Endodermal cell (in vitro differentiated cells): ENCODE measurements at regions not wholly inside any gene's neighbourhood (a gene's known extent, or its start where the extent isn't known, plus 50 kb on each side); places are given as distances from the start of the nearest gene placed in this dataset.

Source experiments
- DNase-seq: peaks from one replicate; pipeline ENCODE4 v3.0.0-alpha.2; 2017
- H3K27ac ChIP-seq: 2 replicates; pipeline ENCODE4 v1.5.1; 2013; ENCODE audit warnings: mild to moderate bottlenecking, low read depth, low read length, moderate library complexity
- H3K27me3 ChIP-seq: 2 replicates; pipeline ENCODE4 v1.6.1; 2013; ENCODE audit warnings: mild to moderate bottlenecking, low read length, moderate library complexity; ENCODE audit not compliant: insufficient read depth, control insufficient read depth, poor library complexity, severe bottlenecking
- H3K36me3 ChIP-seq: 2 replicates; pipeline ENCODE4 v1.7.0; 2013; ENCODE audit warnings: mild to moderate bottlenecking, low read length, moderate library complexity; ENCODE audit not compliant: control insufficient read depth, insufficient read depth
- H3K4me1 ChIP-seq: one replicate; pipeline ENCODE4 v1.7.0; 2013; ENCODE audit warnings: low read length; ENCODE audit not compliant: control insufficient read depth, insufficient read depth
- H3K4me3 ChIP-seq: 2 replicates; pipeline ENCODE4 v1.5.1; 2013; ENCODE audit warnings: mild to moderate bottlenecking, low read length, moderate library complexity
- H3K9ac ChIP-seq: 2 replicates; pipeline ENCODE4 v1.6.1; 2013; ENCODE audit warnings: mild to moderate bottlenecking, low read length, moderate library complexity; ENCODE audit not compliant: poor library complexity, severe bottlenecking; ENCODE audit errors: extremely low read depth
- H3K9me3 ChIP-seq: 2 replicates; pipeline ENCODE4 v1.6.1; 2013; ENCODE audit warnings: mild to moderate bottlenecking, low read length, moderate library complexity; ENCODE audit not compliant: control insufficient read depth
- H3K27ac Mint-ChIP-seq: 2 replicates; pipeline ENCODE4 v1.8.0; 2020; ENCODE audit warnings: mixed read lengths
- H3K27me3 Mint-ChIP-seq: 2 replicates; pipeline ENCODE4 v1.8.0; 2021; ENCODE audit warnings: mild to moderate bottlenecking, mixed read lengths; ENCODE audit not compliant: insufficient read depth
- H3K36me3 Mint-ChIP-seq: 2 replicates; pipeline ENCODE4 v1.8.0; 2020; ENCODE audit warnings: low read depth, mixed read lengths
- H3K4me1 Mint-ChIP-seq: 2 replicates; pipeline ENCODE4 v1.8.0; 2020; ENCODE audit warnings: mixed read lengths
- H3K4me3 Mint-ChIP-seq: 2 replicates; pipeline ENCODE4 v1.8.0; 2020; ENCODE audit warnings: mild to moderate bottlenecking, moderate library complexity, mixed read lengths
- H3K9me3 Mint-ChIP-seq: 2 replicates; pipeline ENCODE4 v1.8.0; 2020; ENCODE audit warnings: mild to moderate bottlenecking, mixed read lengths
- WGBS, 2 experiments: methylation state at CpG; one replicate each; pipeline versions ENCODE4 v1.1.5 to v1.1.7; 2013; ENCODE audit warnings: missing lambda C conversion rate in 2 of 2, mixed read lengths in 1 of 2; ENCODE audit not compliant: insufficient coverage in 1 of 2, insufficient read length in 1 of 2; 5-methylcytosine and 5-hydroxymethylcytosine counted together
- TF ChIP-seq, protein P1 (sequence below): fragments of 200-600 bp; sonication (generic); conservative IDR thresholded peaks from 2 replicates; pipeline ENCODE4 v1.5.0; 2021; ENCODE audit warnings: antibody characterized with exemption, mild to moderate bottlenecking

DNA sequence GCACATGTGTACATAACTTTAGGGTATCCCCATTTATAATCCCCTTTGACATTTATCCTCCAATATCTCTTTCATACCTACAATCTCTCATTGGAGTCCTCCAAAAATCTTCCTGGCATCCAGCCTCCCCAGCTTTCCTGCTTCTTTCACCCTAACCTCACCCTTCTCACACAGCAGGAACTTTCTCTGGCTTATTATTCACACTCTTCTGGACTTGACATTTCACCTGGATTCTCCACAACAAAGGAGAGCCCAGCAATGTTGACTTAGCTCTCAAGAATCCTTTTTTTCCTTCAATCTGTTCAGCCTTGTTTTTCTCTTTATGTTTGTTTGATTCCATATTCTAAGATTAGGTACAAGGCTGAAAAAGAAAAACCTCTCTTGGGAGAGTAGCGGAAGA is 783.6 kb upstream of the ACVR2A start:
- Mint-ChIP-seq H3K4me1 (peaks cover 6% of the 10 kb centered on the region), H3K27ac (no peak overlapping the region), H3K9me3 (peaks cover 10% of the 10 kb centered on the region), H3K36me3 (no peaks in the 10 kb centered on the region), H3K27me3 (no peaks in the 10 kb centered on the region), H3K4me3 (no peak overlapping the region)
- no peaks in the 10 kb centered on the region for H3K9me3 ChIP-seq
- no peaks in the 10 kb centered on the region for H3K4me1 ChIP-seq
- DNase-seq, result no peak
- H3K9ac ChIP-seq, result no peak overlapping the region
- no peak overlapping the region for H3K4me3 ChIP-seq
- H3K27ac ChIP-seq, result no peak overlapping the region
- no peaks in the 10 kb centered on the region for H3K36me3 ChIP-seq
- no peaks in the 10 kb centered on the region for H3K27me3 ChIP-seq
- TF ChIP-seq, protein P1, sequence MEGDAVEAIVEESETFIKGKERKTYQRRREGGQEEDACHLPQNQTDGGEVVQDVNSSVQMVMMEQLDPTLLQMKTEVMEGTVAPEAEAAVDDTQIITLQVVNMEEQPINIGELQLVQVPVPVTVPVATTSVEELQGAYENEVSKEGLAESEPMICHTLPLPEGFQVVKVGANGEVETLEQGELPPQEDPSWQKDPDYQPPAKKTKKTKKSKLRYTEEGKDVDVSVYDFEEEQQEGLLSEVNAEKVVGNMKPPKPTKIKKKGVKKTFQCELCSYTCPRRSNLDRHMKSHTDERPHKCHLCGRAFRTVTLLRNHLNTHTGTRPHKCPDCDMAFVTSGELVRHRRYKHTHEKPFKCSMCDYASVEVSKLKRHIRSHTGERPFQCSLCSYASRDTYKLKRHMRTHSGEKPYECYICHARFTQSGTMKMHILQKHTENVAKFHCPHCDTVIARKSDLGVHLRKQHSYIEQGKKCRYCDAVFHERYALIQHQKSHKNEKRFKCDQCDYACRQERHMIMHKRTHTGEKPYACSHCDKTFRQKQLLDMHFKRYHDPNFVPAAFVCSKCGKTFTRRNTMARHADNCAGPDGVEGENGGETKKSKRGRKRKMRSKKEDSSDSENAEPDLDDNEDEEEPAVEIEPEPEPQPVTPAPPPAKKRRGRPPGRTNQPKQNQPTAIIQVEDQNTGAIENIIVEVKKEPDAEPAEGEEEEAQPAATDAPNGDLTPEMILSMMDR, result no peak
- WGBS, 2 experiments, result 86 to 100% methylated on average over 1 of the region's 1 CpG

DNA sequence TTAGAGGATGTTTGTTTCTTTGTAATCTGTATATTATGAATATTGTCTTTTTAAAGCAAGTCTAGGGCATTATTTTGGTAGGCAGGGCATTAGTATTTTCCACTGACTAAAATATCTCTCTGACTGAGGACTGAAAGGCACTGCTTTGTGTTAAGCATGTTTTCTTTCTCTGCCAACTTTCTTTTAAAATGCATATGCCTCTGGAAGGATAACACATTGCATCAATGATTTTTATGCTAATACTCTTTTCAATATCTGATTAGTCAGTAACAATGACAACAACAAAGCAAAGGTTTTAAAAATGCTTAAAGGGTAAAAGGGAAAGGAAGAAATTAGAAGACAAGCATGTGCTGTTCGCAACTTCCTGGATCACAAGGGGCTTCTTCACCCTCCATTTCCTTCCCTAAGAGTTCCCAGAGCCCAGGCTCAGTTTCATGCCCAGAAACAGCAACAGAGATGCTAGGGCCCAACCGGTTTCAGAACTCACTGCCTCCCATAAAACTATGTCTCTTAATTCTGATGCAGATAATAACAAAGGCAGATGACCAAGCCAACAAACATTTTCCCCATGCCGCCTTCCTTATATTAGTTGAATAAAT is 786.8 kb upstream of the ACVR2A start:
- Histone ChIP-seq H3K9ac (no peak overlapping the region), H3K36me3 (no peaks in the 10 kb centered on the region), H3K4me3 (no peak overlapping the region), H3K4me1 (peaks cover 4% of the 10 kb centered on the region), H3K27me3 (no peaks in the 10 kb centered on the region), H3K9me3 (peaks cover 10% of the 10 kb centered on the region), H3K27ac (no peak overlapping the region)
- Mint-ChIP-seq H3K27me3 (peaks cover 2% of the 10 kb centered on the region), H3K4me1 (peaks cover 12% of the 10 kb centered on the region), H3K9me3 (peaks cover 4% of the 10 kb centered on the region), H3K36me3 (no peaks in the 10 kb centered on the region), H3K4me3 (no peak overlapping the region), H3K27ac (no peak overlapping the region)
- no peak for DNase-seq
- 86 to 89% methylated on average over 2 to 3 of the region's 3 CpGs for WGBS, 2 experiments
- TF ChIP-seq, protein P1, result no peak

GRCh38 chr2:147051814-147052213 is 793.0 kb upstream of the ACVR2A start:
- no peak for DNase-seq
- no peak overlapping the region for H3K4me3 ChIP-seq
- peaks cover 4% of the 10 kb centered on the region for H3K4me1 ChIP-seq
- H3K27me3 Mint-ChIP-seq, result peaks cover 2% of the 10 kb centered on the region
- H3K9ac ChIP-seq, result no peak overlapping the region
- peaks cover 6% of the 10 kb centered on the region for H3K4me1 Mint-ChIP-seq
- no peak overlapping the region for H3K4me3 Mint-ChIP-seq
- H3K9me3 Mint-ChIP-seq, result peaks cover 4% of the 10 kb centered on the region
- H3K9me3 ChIP-seq, result peaks cover 11% of the 10 kb centered on the region
- no peak overlapping the region for H3K27ac Mint-ChIP-seq
- no peaks in the 10 kb centered on the region for H3K36me3 Mint-ChIP-seq
- no peak overlapping the region for H3K27ac ChIP-seq
- WGBS, 2 experiments, result 94 to 100% methylated on average over 2 of the region's 3 CpGs
- H3K36me3 ChIP-seq, result no peaks in the 10 kb centered on the region
- TF ChIP-seq, protein P1, result no peak
- no peaks in the 10 kb centered on the region for H3K27me3 ChIP-seq
